HG02840 (cell line): ENCODE measurements at regions not wholly inside any gene's neighbourhood (a gene's known extent, or its start where the extent isn't known, plus 50 kb on each side); places are given as distances from the start of the nearest gene placed in this dataset.
A peak's percentile ranks its signal among the peaks of the same experiment; 100 is the strongest.

Source experiments
- ATAC-seq: cut with Tn5 transposase; IDR thresholded peaks from one replicate; pipeline ENCODE4 v1.9.1; 2021; ENCODE audit warnings: mild to moderate bottlenecking, moderate library complexity, moderate number of reproducible peaks; ENCODE audit not compliant: unreplicated experiment, low FRiP score

- no peak for ATAC-seq
Observed at GRCh38 chr4:36492590-36492989, 211.2 kb downstream of the DTHD1 start.

- no peak for ATAC-seq
Observed at GRCh38 chr4:36493251-36493650, 211.8 kb downstream of the DTHD1 start.

GRCh38 chr4:36494016-36494415 is 212.6 kb downstream of the DTHD1 start:
- ATAC-seq = no peak

GRCh38 chr4:36494747-36495146 is 213.3 kb downstream of the DTHD1 start:
- ATAC-seq = no peak

- ATAC-seq = no peak
Observed at GRCh38 chr4:36502350-36502749, 220.9 kb downstream of the DTHD1 start.

- no peak for ATAC-seq
Observed at GRCh38 chr4:36508394-36508793, 227.0 kb downstream of the DTHD1 start.

- ATAC-seq = no peak
Observed at GRCh38 chr4:36509845-36510244, 228.4 kb downstream of the DTHD1 start.

- no peak for ATAC-seq
Observed at GRCh38 chr4:36511785-36512184, 230.4 kb downstream of the DTHD1 start.

GRCh38 chr4:36516522-36517095 is 235.2 kb downstream of the DTHD1 start:
- ATAC-seq = no peak

GRCh38 chr4:36523182-36523581 is 241.8 kb downstream of the DTHD1 start:
- ATAC-seq = no peak

- no peak for ATAC-seq
Observed at GRCh38 chr4:36532670-36533379, 251.4 kb downstream of the DTHD1 start.

GRCh38 chr4:36533944-36534343 is 252.5 kb downstream of the DTHD1 start:
- ATAC-seq = no peak

GRCh38 chr4:36547383-36547782 is 266.0 kb downstream of the DTHD1 start:
- no peak for ATAC-seq

- no peak for ATAC-seq
Observed at GRCh38 chr4:36549252-36549651, 267.8 kb downstream of the DTHD1 start.

- ATAC-seq = no peak
Observed at GRCh38 chr4:36549992-36550391, 268.6 kb downstream of the DTHD1 start.

GRCh38 chr4:36551697-36552214 is 270.3 kb downstream of the DTHD1 start:
- peak; percentile 90 for ATAC-seq

- no peak for ATAC-seq
Observed at GRCh38 chr4:36553029-36553428, 271.6 kb downstream of the DTHD1 start.

- no peak for ATAC-seq
Observed at GRCh38 chr4:36553453-36553852, 272.0 kb downstream of the DTHD1 start.

GRCh38 chr4:36556984-36557383 is 275.6 kb downstream of the DTHD1 start:
- no peak for ATAC-seq

GRCh38 chr4:36568575-36568974 is 287.2 kb downstream of the DTHD1 start:
- ATAC-seq = no peak

- ATAC-seq = no peak
Observed at GRCh38 chr4:36573441-36573840, 292.0 kb downstream of the DTHD1 start.

GRCh38 chr4:36574816-36575215 is 293.4 kb downstream of the DTHD1 start:
- no peak for ATAC-seq
